ENCODE measurements at regions not wholly inside any gene's neighbourhood (a gene's known extent, or its start where the extent isn't known, plus 50 kb on each side); places are given as distances from the start of the nearest gene placed in this dataset.

- no peak for ATAC-seq
- intact Hi-C loops (cut with micrococcal nuclease; ENCODE audit: unreplicated experiment) (loop anchor here (5.0 kb wide), 2 partner anchors 408 to 742 kb away; no protein-coding TSS in a partner anchor), in situ Hi-C loops (cut with HindIII; ENCODE audit: extremely low pct_ligation_motif_present, low pct_unique_long_range_greater_than_20kb) (loop anchor here (5.0 to 10.0 kb wide), 3 partner anchors 108 to 976 kb away; partner anchors contain the start of gene ARL4C)
- no peak overlapping the region for H3K27ac ChIP-seq (ENCODE audit: extremely low read length, insufficient read depth, low read length)
- no peak overlapping the region for H3K4me2 ChIP-seq (ENCODE audit: low read depth, low read length)
- H3K4me3 ChIP-seq (replicated peaks in 1 of 3; ENCODE audit: insufficient read depth in 1 of 3, low read depth in 2 of 3, low read length in 3 of 3), result no peak overlapping the region
- no peaks in the 10 kb centered on the region; a peak in 1 of 5 replicates for H3K27me3 ChIP-seq (ENCODE audit: control insufficient read depth in 1 of 2, insufficient read depth in 2 of 2, low read length in 2 of 2)
- H4K20me1 ChIP-seq (ENCODE audit: insufficient read depth, low read length), result no peaks in the 10 kb centered on the region
- no peaks in the 10 kb centered on the region for H3K36me3 ChIP-seq (replicated peaks in 1 of 2; ENCODE audit: control insufficient read depth in 1 of 2, insufficient read depth in 2 of 2, low read length in 2 of 2)
- no peak overlapping the region for H3K9ac ChIP-seq (ENCODE audit: insufficient read depth, low read depth, low read length)
- ChIA-PET CTCF (ENCODE audit: low intra/inter-chr PET ratio, low total read pairs) (no interaction called here), POLR2A (no interaction called here)
- H3K79me2 ChIP-seq (ENCODE audit: insufficient read depth, low read length), result no peaks in the 10 kb centered on the region
- H3K4me1 ChIP-seq (ENCODE audit: insufficient read depth, low read length), result no peaks in the 10 kb centered on the region
- 52% methylated on average over 9 of the region's 9 CpGs for WGBS (ENCODE audit: low lambda C conversion rate)
- no TSS peak for BruUV-seq (replicated peaks)
- no peak for FAIRE-seq
- H2AFZ ChIP-seq (ENCODE audit: low read length), result no peak overlapping the region
- H3K9me3 ChIP-seq (ENCODE audit: low read length), result no peaks in the 10 kb centered on the region
- no peak for TF ChIP-seq YEATS4 (CRISPR knock-in tag; IDR thresholded peaks at IDR 0.05; ENCODE audit: borderline replicate concordance)
- no peak for TF ChIP-seq WIZ (CRISPR knock-in tag; IDR thresholded peaks at IDR 0.05)
- no peak for TF ChIP-seq LRRFIP1 (CRISPR knock-in tag; conservative IDR thresholded peaks at IDR 0.05)
- no peak for TF ChIP-seq SMYD3 (CRISPR knock-in tag; IDR thresholded peaks at IDR 0.05)
- no peak for TF ChIP-seq ADNP (CRISPR knock-in tag; IDR thresholded peaks at IDR 0.05)
- no peak for TF ChIP-seq NFE2 (CRISPR knock-in tag; IDR thresholded peaks at IDR 0.05)
- TF ChIP-seq SNAI1 (CRISPR knock-in tag; IDR thresholded peaks at IDR 0.05; ENCODE audit: borderline replicate concordance), result no peak
- DNase-seq (ENCODE audit: low spot score), result no peak
Measured at GRCh38 chr2:234138836-234139235, 88.3 kb downstream of the SPP2 start.

Measured in HepG2 (cell line).